Cardiac fibroblast (primary cell): ENCODE measurements at regions not wholly inside any gene's neighbourhood (a gene's known extent, or its start where the extent isn't known, plus 50 kb on each side); places are given as distances from the start of the nearest gene placed in this dataset.

Experiments used
- DNase-seq, 2 donors: peaks; one replicate each; pipeline versions ENCODE4 v3.0.0 to v3.0.0-alpha.2; 2010; ENCODE audit warnings: low read depth in 2 of 2
- H3K4me3 ChIP-seq, 2 donors: replicated peaks in 1 of 2; 1 replicate in 1 of 2; 2 replicates in 1 of 2; pipeline ENCODE4 v1.5.1; 2011; ENCODE audit warnings: low read depth in 2 of 2, low read length in 2 of 2, mild to moderate bottlenecking in 2 of 2, moderate library complexity in 1 of 2
- CTCF ChIP-seq: IDR thresholded peaks from one replicate; pipeline ENCODE4 v1.5.1; 2011; ENCODE audit warnings: low read depth, mild to moderate bottlenecking, low read length, inconsistent platforms

DNA sequence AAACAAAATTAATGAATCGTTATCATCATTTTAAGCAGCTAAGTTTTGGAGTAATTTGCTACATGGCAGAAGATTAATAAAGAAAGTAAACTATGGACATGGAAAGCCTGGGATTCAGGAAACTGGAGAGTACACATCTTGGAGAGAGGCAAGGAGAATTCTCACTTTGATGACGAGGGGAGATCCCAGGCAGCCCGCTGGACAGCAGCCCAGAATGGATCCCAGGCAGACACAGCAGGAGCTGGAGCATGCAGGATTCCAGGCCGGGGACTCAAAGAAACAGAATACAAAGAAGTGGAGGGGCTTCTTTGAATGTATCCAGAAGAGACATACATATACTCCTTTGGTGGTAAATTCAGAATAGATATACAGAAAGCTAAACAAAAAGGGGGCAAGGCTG is 118.0 kb upstream of the ATP6AP2 start:
- TF ChIP-seq CTCF, result no peak
- no peak for DNase-seq
- H3K4me3 ChIP-seq, result no peak overlapping the region

DNA sequence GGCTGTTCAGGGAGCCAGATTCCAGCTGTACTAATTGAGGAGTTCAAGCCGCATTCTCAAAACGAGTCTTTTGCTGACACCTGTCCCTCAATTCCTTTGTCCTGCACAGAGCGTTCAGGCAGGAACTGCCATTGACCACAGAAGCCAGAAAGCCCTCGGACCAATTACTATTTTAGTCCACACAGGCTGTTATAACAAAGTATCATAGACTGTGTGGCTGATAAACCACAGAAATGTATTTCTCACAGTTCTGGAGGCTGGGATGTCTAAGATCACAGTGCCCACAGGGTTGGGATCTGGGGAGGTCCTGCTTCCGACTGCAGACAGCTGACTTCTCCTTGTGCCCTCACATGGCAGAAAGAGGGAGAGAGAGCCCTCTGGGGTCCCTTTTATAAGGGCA is 119.8 kb upstream of the ATP6AP2 start:
- no peak overlapping the region for H3K4me3 ChIP-seq
- no peak for TF ChIP-seq CTCF
- no peak for DNase-seq

DNA sequence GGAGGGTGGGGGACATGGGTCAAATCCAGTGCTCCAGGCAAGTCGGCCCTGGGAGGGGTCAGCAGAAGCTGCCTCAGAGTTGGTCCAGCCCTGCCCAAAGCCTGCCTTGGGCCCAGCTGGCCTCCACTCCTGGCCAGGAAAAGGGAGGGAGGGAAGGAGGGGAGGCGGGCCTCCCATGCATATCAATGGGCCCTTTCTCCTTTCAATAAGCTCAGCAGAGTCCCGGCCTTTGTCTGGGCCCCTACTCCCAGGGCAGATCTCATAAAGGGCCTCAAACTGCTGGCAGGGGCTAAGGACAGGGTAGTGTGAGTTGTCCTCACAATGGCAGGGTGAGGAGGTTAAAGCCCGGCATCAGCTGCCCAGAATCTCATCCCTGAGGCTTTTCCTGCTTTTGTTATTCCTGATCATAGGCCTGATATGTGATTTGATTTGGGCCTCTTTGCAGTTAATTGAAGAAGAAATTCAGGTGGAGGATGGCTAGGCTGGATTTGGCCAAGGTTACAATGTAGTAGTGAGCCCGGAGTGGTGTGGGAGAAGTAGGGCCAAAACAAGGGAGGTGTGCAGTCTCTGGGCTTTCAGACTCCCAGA is 121.1 kb upstream of the ATP6AP2 start:
- no peak for DNase-seq
- no peak for TF ChIP-seq CTCF
- H3K4me3 ChIP-seq, result no peak overlapping the region

- H3K4me3 ChIP-seq, result no peak overlapping the region
- TF ChIP-seq CTCF, result no peak
- no peak for DNase-seq
These were observed 123.4 kb upstream of the ATP6AP2 start for GRCh38 chrX:40457406-40457805.

DNA sequence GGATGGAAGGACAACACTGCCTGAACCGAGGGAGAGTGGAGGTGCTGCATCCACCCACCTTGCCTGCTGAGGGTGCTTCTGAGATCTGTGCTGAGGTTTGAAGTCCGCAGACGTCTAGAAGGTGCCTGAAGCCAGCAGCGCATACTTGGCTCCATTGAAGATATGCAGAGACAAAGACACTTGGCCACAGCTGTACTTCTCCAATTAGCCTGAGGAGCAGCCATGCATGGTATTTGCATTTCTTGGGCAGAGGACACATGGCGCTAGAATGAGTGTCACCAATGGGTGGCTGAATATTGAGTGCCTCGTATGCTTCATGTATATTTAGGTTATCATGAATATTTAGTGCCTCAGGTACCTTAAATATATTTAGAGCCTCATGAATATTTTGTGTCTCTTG is 128.7 kb upstream of the ATP6AP2 start:
- no peak for TF ChIP-seq CTCF
- DNase-seq, result no peak
- no peak overlapping the region for H3K4me3 ChIP-seq

DNA sequence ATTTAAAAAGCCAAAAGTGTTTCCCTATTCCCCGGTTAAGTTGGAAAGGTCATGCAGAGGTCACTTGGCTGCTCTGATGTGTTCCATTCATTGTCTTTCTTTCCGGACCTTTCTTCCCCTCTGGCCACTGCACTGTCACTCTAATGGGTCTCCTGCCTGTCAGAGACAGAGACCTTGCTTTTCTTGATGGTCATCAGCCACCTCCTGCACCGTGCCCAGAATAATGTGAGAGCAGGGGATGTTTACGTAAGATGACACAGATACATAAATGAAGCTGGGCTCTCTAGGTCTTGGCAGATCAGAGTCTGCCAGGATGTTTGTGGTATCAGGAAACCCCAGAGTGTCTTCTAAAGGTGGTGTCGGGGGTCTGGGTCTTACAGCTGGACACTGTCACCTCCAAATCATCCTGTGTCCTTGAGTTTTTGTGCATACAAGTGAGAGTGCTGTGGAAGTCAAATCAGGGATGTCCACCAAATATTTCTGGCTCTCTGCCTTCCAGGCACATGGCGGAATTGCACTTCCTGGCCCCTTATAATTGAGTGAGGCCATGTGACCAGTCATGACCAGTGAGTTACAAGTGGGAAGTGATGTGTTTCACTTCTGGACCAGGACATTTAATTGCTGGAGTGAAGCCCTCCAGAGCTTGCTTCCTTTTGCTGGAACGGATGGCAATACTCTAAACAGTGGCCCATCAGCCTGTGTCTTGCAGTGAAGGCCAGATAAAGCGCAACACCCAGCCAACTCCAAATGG is 130.6 kb upstream of the ATP6AP2 start:
- DNase-seq, result no peak
- no peak overlapping the region for H3K4me3 ChIP-seq
- no peak for TF ChIP-seq CTCF
